Activated CD4-positive, alpha-beta memory T cell treated with anti-CD3 and anti-CD28 coated beads for 36 hours (primary cell): ENCODE measurements at regions not wholly inside any gene's neighbourhood (a gene's known extent, or its start where the extent isn't known, plus 50 kb on each side); places are given as distances from the start of the nearest gene placed in this dataset.

Experiments used
- CTCF ChIA-PET: fragments of 350-600 bp; sonication (Branson Sonifier 250); formaldehyde crosslinking; loops from one replicate; lab custom pipeline; 2021; ENCODE audit warnings: antibody characterized with exemption, inconsistent platforms; lab: Charles Lee
- POLR2A ChIA-PET: fragments of 350-600 bp; sonication (Branson Sonifier 250); formaldehyde crosslinking; loops from one replicate; lab custom pipeline; 2021; ENCODE audit warnings: antibody characterized with exemption; lab: Charles Lee
- DNase-seq: peaks from one replicate; pipeline ENCODE4 v3.0.0-alpha.2; 2020
- H3K27ac Mint-ChIP-seq: one replicate; pipeline ENCODE4 v1.8.0; 2021; ENCODE audit warnings: mixed read lengths
- H3K27me3 Mint-ChIP-seq: one replicate; pipeline ENCODE4 v1.8.0; 2021; ENCODE audit warnings: mixed read lengths
- H3K36me3 Mint-ChIP-seq: one replicate; pipeline ENCODE4 v1.8.0; 2021; ENCODE audit warnings: mixed read lengths
- H3K4me1 Mint-ChIP-seq: one replicate; pipeline ENCODE4 v1.8.0; 2021; ENCODE audit warnings: low read depth, mixed read lengths
- H3K4me3 Mint-ChIP-seq: one replicate; pipeline ENCODE4 v1.8.0; 2021; ENCODE audit warnings: mild to moderate bottlenecking, mixed read lengths
- H3K9me3 Mint-ChIP-seq: one replicate; pipeline ENCODE4 v1.8.0; 2021; ENCODE audit warnings: mixed read lengths
- intact Hi-C: fragments of 100-400 bp; cut with micrococcal nuclease; formaldehyde crosslinking; loops from one replicate; pipeline ENCODE4 v1.15.1; 2023

GRCh38 chr2:15747603-15748471 is 156.2 kb downstream of the DDX1 start:
- no peak overlapping the region for H3K27ac Mint-ChIP-seq
- no peak overlapping the region for H3K4me3 Mint-ChIP-seq
- ChIA-PET CTCF (no interaction called here), POLR2A (no interaction called here)
- no peaks in the 10 kb centered on the region for H3K9me3 Mint-ChIP-seq
- DNase-seq = no peak
- peaks cover 8% of the 10 kb centered on the region for H3K27me3 Mint-ChIP-seq
- H3K36me3 Mint-ChIP-seq = no peaks in the 10 kb centered on the region
- no peaks in the 10 kb centered on the region for H3K4me1 Mint-ChIP-seq
- intact Hi-C loops = loop anchor here (2.0 kb wide), 1 partner anchor 111 kb away; no protein-coding TSS in a partner anchor

- DNase-seq = peak; percentile 17
- POLR2A ChIA-PET = no interaction called here
- Mint-ChIP-seq H3K4me1 (no peaks in the 10 kb centered on the region), H3K27ac (no peak overlapping the region), H3K9me3 (no peaks in the 10 kb centered on the region), H3K4me3 (no peak overlapping the region), H3K27me3 (peaks cover 4% of the 10 kb centered on the region), H3K36me3 (no peaks in the 10 kb centered on the region)
- intact Hi-C loops = loop anchor here (2.0 kb wide), 1 partner anchor 112 kb away; no protein-coding TSS in a partner anchor
- CTCF ChIA-PET = no interaction called here
Observed at GRCh38 chr2:15748736-15749323, 157.2 kb downstream of the DDX1 start.

GRCh38 chr2:15749460-15750432 is 158.1 kb downstream of the DDX1 start:
- Mint-ChIP-seq H3K36me3 (no peaks in the 10 kb centered on the region), H3K4me1 (no peaks in the 10 kb centered on the region), H3K27me3 (peaks cover 4% of the 10 kb centered on the region), H3K4me3 (no peak overlapping the region), H3K9me3 (no peaks in the 10 kb centered on the region), H3K27ac (no peak overlapping the region)
- POLR2A ChIA-PET = no interaction called here
- intact Hi-C loops = loop anchor here (2.0 kb wide), 1 partner anchor 113 kb away; no protein-coding TSS in a partner anchor
- DNase-seq = no peak
- CTCF ChIA-PET = no interaction called here

GRCh38 chr2:15750433-15750814 is 158.8 kb downstream of the DDX1 start:
- intact Hi-C loops = no loop called here
- H3K9me3 Mint-ChIP-seq = no peaks in the 10 kb centered on the region
- POLR2A ChIA-PET = no interaction called here
- no peaks in the 10 kb centered on the region for H3K36me3 Mint-ChIP-seq
- no peak overlapping the region for H3K4me3 Mint-ChIP-seq
- no peaks in the 10 kb centered on the region for H3K4me1 Mint-ChIP-seq
- CTCF ChIA-PET = no interaction called here
- no peak for DNase-seq
- H3K27ac Mint-ChIP-seq = no peak overlapping the region
- no peaks in the 10 kb centered on the region for H3K27me3 Mint-ChIP-seq

GRCh38 chr2:15750822-15751329 is 159.2 kb downstream of the DDX1 start:
- H3K4me1 Mint-ChIP-seq = no peaks in the 10 kb centered on the region
- no peaks in the 10 kb centered on the region for H3K27me3 Mint-ChIP-seq
- H3K9me3 Mint-ChIP-seq = no peaks in the 10 kb centered on the region
- H3K36me3 Mint-ChIP-seq = no peaks in the 10 kb centered on the region
- H3K4me3 Mint-ChIP-seq = no peak overlapping the region
- intact Hi-C loops = no loop called here
- ChIA-PET POLR2A (no interaction called here), CTCF (no interaction called here)
- no peak overlapping the region for H3K27ac Mint-ChIP-seq
- DNase-seq = no peak

- H3K4me3 Mint-ChIP-seq = no peak overlapping the region
- POLR2A ChIA-PET = no interaction called here
- no peak for DNase-seq
- H3K27me3 Mint-ChIP-seq = no peaks in the 10 kb centered on the region
- no peaks in the 10 kb centered on the region for H3K9me3 Mint-ChIP-seq
- H3K4me1 Mint-ChIP-seq = no peaks in the 10 kb centered on the region
- H3K36me3 Mint-ChIP-seq = no peaks in the 10 kb centered on the region
- H3K27ac Mint-ChIP-seq = no peak overlapping the region
- intact Hi-C loops = no loop called here
- CTCF ChIA-PET = no interaction called here
Observed at GRCh38 chr2:15751477-15751876, 159.8 kb downstream of the DDX1 start.

- Mint-ChIP-seq H3K27ac (no peak overlapping the region), H3K4me3 (no peak overlapping the region), H3K27me3 (no peaks in the 10 kb centered on the region), H3K9me3 (no peaks in the 10 kb centered on the region), H3K36me3 (no peaks in the 10 kb centered on the region), H3K4me1 (no peaks in the 10 kb centered on the region)
- DNase-seq = no peak
- intact Hi-C loops = no loop called here
- CTCF ChIA-PET = no interaction called here
- POLR2A ChIA-PET = no interaction called here
Observed at GRCh38 chr2:15752552-15753232, 161.0 kb downstream of the DDX1 start.

- no peak for DNase-seq
- Mint-ChIP-seq H3K36me3 (no peaks in the 10 kb centered on the region), H3K4me3 (no peak overlapping the region), H3K27ac (no peak overlapping the region), H3K27me3 (no peaks in the 10 kb centered on the region), H3K4me1 (no peaks in the 10 kb centered on the region), H3K9me3 (no peaks in the 10 kb centered on the region)
- POLR2A ChIA-PET = no interaction called here
- intact Hi-C loops = no loop called here
- CTCF ChIA-PET = no interaction called here
Observed at GRCh38 chr2:15753233-15753798, 161.6 kb downstream of the DDX1 start.

- no peak for DNase-seq
- POLR2A ChIA-PET = no interaction called here
- CTCF ChIA-PET = no interaction called here
- no peaks in the 10 kb centered on the region for H3K4me1 Mint-ChIP-seq
- intact Hi-C loops = no loop called here
- H3K36me3 Mint-ChIP-seq = no peaks in the 10 kb centered on the region
- H3K4me3 Mint-ChIP-seq = no peak overlapping the region
- H3K9me3 Mint-ChIP-seq = no peaks in the 10 kb centered on the region
- no peak overlapping the region for H3K27ac Mint-ChIP-seq
- H3K27me3 Mint-ChIP-seq = peaks cover 2% of the 10 kb centered on the region
Observed at GRCh38 chr2:15753811-15754702, 162.4 kb downstream of the DDX1 start.

GRCh38 chr2:15754703-15755099 is 163.0 kb downstream of the DDX1 start:
- no peaks in the 10 kb centered on the region for H3K36me3 Mint-ChIP-seq
- no peak for DNase-seq
- intact Hi-C loops = no loop called here
- peaks cover 2% of the 10 kb centered on the region for H3K27me3 Mint-ChIP-seq
- CTCF ChIA-PET = no interaction called here
- no peak overlapping the region for H3K27ac Mint-ChIP-seq
- no peaks in the 10 kb centered on the region for H3K9me3 Mint-ChIP-seq
- POLR2A ChIA-PET = no interaction called here
- no peak overlapping the region for H3K4me3 Mint-ChIP-seq
- no peaks in the 10 kb centered on the region for H3K4me1 Mint-ChIP-seq

GRCh38 chr2:15755528-15755927 is 163.9 kb downstream of the DDX1 start:
- H3K9me3 Mint-ChIP-seq = no peaks in the 10 kb centered on the region
- H3K27ac Mint-ChIP-seq = no peak overlapping the region
- CTCF ChIA-PET = no interaction called here
- H3K36me3 Mint-ChIP-seq = no peaks in the 10 kb centered on the region
- H3K4me1 Mint-ChIP-seq = no peaks in the 10 kb centered on the region
- H3K27me3 Mint-ChIP-seq = peaks cover 2% of the 10 kb centered on the region
- H3K4me3 Mint-ChIP-seq = no peak overlapping the region
- intact Hi-C loops = no loop called here
- POLR2A ChIA-PET = no interaction called here
- DNase-seq = no peak
